CD14-positive monocyte (primary cell): ENCODE measurements at regions not wholly inside any gene's neighbourhood (a gene's known extent, or its start where the extent isn't known, plus 50 kb on each side); places are given as distances from the start of the nearest gene placed in this dataset.
"Not testable (repeated sequence)": the region's sequence is repeated elsewhere in the genome, so short reads cannot be mapped to it uniquely, and the experiment has no call there.

Experiments
- DNase-seq, 3 donors: peaks; one replicate each; pipeline ENCODE4 v3.0.0-alpha.2; 2011 to 2022
- H2AFZ ChIP-seq: 2 replicates; pipeline ENCODE4 v1.6.0; 2012; ENCODE audit warnings: mild to moderate bottlenecking, low read depth, low read length, inconsistent platforms; ENCODE audit not compliant: insufficient read depth, poor library complexity, severe bottlenecking
- H3K27ac ChIP-seq, 2 donors: 1 replicate in 1 of 2; 2 replicates in 1 of 2; pipeline ENCODE4 v1.5.1; 2012 to 2013; ENCODE audit warnings: low read length in 2 of 2, control low read depth in 1 of 2, inconsistent platforms in 1 of 2, low read depth in 1 of 2, mild to moderate bottlenecking in 1 of 2
- H3K27me3 ChIP-seq, 2 donors: one replicate each; pipeline versions ENCODE4 v1.6.0 to v1.6.1; 2011 to 2013; ENCODE audit warnings: low read length in 2 of 2; ENCODE audit not compliant: control insufficient read depth in 2 of 2, insufficient read depth in 2 of 2
- H3K36me3 ChIP-seq, 2 donors: replicated peaks in 1 of 2; 1 replicate in 1 of 2; 2 replicates in 1 of 2; pipeline versions ENCODE4 v1.5.1 to v1.6.1; 2012 to 2013; ENCODE audit warnings: low read length in 2 of 2, control low read depth in 1 of 2, inconsistent platforms in 1 of 2, mild to moderate bottlenecking in 1 of 2; ENCODE audit not compliant: insufficient read depth in 2 of 2, control insufficient read depth in 1 of 2
- H3K4me1 ChIP-seq, 2 donors: 1 replicate in 1 of 2; 2 replicates in 1 of 2; pipeline versions ENCODE4 v1.5.1 to v1.6.1; 2012 to 2013; ENCODE audit warnings: low read length in 2 of 2, control low read depth in 1 of 2, inconsistent platforms in 1 of 2, mild to moderate bottlenecking in 1 of 2, moderate library complexity in 1 of 2; ENCODE audit not compliant: insufficient read depth in 2 of 2, control insufficient read depth in 1 of 2
- H3K4me2 ChIP-seq: replicated peaks from 2 replicates; pipeline ENCODE3; 2012; ENCODE audit warnings: low read length, moderate library complexity, mild to moderate bottlenecking; ENCODE audit not compliant: poor library complexity, severe bottlenecking; ENCODE audit errors: extremely low read depth
- H3K4me3 ChIP-seq, 3 experiments: fragments of 200-600 bp in 1 of 3; sonication (generic) in 1 of 3; replicated peaks in 1 of 3; 1 replicate in 2 of 3; 2 replicates in 1 of 3; pipeline ENCODE4 v1.5.1; 2011 to 2013; ENCODE audit warnings: low read length in 3 of 3, mild to moderate bottlenecking in 3 of 3, control low read depth in 2 of 3, low read depth in 2 of 3, inconsistent platforms in 1 of 3, moderate library complexity in 1 of 3
- H3K79me2 ChIP-seq: 2 replicates; pipeline ENCODE4 v1.6.0; 2012; ENCODE audit warnings: mild to moderate bottlenecking, control low read depth, inconsistent platforms, low read length, moderate library complexity; ENCODE audit not compliant: insufficient read depth
- H3K9ac ChIP-seq: 2 replicates; pipeline ENCODE4 v1.6.0; 2017; ENCODE audit warnings: low read length, mild to moderate bottlenecking; ENCODE audit not compliant: insufficient read depth, poor library complexity, severe bottlenecking
- H3K9me3 ChIP-seq, 2 donors: replicated peaks in 1 of 2; 1 replicate in 1 of 2; 2 replicates in 1 of 2; pipeline versions ENCODE4 v1.5.1 to v1.6.1; 2012 to 2013; ENCODE audit warnings: low read length in 2 of 2, control low read depth in 1 of 2; ENCODE audit not compliant: control insufficient read depth in 1 of 2, insufficient read depth in 1 of 2
- H4K20me1 ChIP-seq: 2 replicates; pipeline ENCODE4 v1.6.0; 2012; ENCODE audit warnings: mild to moderate bottlenecking, low read length, control low read depth, moderate library complexity; ENCODE audit not compliant: insufficient read depth
- H3K27ac Mint-ChIP-seq, 7 donors: one replicate each; pipeline ENCODE4 v1.8.0; 2020; ENCODE audit warnings: mild to moderate bottlenecking in 7 of 7, mixed read lengths in 7 of 7, moderate library complexity in 6 of 7, inconsistent platforms in 2 of 7
- H3K27me3 Mint-ChIP-seq, 3 donors: one replicate each; pipeline ENCODE4 v1.8.0; 2021 to 2022; ENCODE audit warnings: low read depth in 3 of 3, mild to moderate bottlenecking in 3 of 3, mixed read lengths in 3 of 3, moderate library complexity in 3 of 3, inconsistent platforms in 1 of 3
- H3K36me3 Mint-ChIP-seq, 2 donors: one replicate each; pipeline ENCODE4 v1.8.0; 2020; ENCODE audit warnings: mixed read lengths in 2 of 2, inconsistent platforms in 1 of 2, mild to moderate bottlenecking in 1 of 2
- H3K4me1 Mint-ChIP-seq: one replicate; pipeline ENCODE4 v1.8.0; 2020; ENCODE audit warnings: mild to moderate bottlenecking, mixed read lengths
- H3K4me3 Mint-ChIP-seq, 2 donors: one replicate each; pipeline ENCODE4 v1.8.0; 2020; ENCODE audit warnings: mild to moderate bottlenecking in 2 of 2, mixed read lengths in 2 of 2, moderate library complexity in 1 of 2
- H3K9me3 Mint-ChIP-seq, 7 donors: one replicate each; pipeline ENCODE4 v1.8.0; 2020 to 2022; ENCODE audit warnings: mixed read lengths in 7 of 7, mild to moderate bottlenecking in 6 of 7, moderate library complexity in 6 of 7, inconsistent platforms in 2 of 7
- CTCF ChIP-seq: fragments of 200-600 bp; IDR thresholded peaks from one replicate; pipeline ENCODE4 v1.8.0; 2022; ENCODE audit warnings: antibody characterized with exemption, mild to moderate bottlenecking
- WGBS: methylation state at CpG from one replicate; pipeline ENCODE4 v1.1.5; 2013; ENCODE audit warnings: missing lambda C conversion rate; ENCODE audit not compliant: insufficient coverage; 5-methylcytosine and 5-hydroxymethylcytosine counted together
- intact Hi-C, 2 donors: fragments of 100-400 bp; cut with micrococcal nuclease; formaldehyde crosslinking; loops; one replicate each; pipeline versions ENCODE4 v1.15.0 to v1.15.1; 2023

- Histone ChIP-seq H3K9ac (no peak overlapping the region), H3K9me3 (peaks cover 0 to 6% of the 10 kb centered on the region in 2 donors), H3K79me2 (no peaks in the 10 kb centered on the region), H3K27ac (no peak overlapping the region), H2AFZ (no peak overlapping the region), H3K27me3 (no peaks in the 10 kb centered on the region), H3K4me2 (no peak overlapping the region), H3K4me3 (no peak overlapping the region), H4K20me1 (no peaks in the 10 kb centered on the region), H3K4me1 (no peaks in the 10 kb centered on the region), H3K36me3 (no peaks in the 10 kb centered on the region)
- Mint-ChIP-seq H3K27ac (no peak overlapping the region), H3K27me3 (no peaks in the 10 kb centered on the region), H3K9me3 (peaks cover 0 to 13% (median 4%) of the 10 kb centered on the region in 7 donors), H3K36me3 (no peaks in the 10 kb centered on the region), H3K4me3 (no peak overlapping the region), H3K4me1 (no peaks in the 10 kb centered on the region)
- intact Hi-C loops = no loop called here
- TF ChIP-seq CTCF = no peak
- WGBS = no CpG with 5 or more reads among the region's 3 CpGs
- DNase-seq = no peak
Observed at GRCh38 chr10:109215291-109216075, 707.8 kb downstream of the XPNPEP1 start.

DNA sequence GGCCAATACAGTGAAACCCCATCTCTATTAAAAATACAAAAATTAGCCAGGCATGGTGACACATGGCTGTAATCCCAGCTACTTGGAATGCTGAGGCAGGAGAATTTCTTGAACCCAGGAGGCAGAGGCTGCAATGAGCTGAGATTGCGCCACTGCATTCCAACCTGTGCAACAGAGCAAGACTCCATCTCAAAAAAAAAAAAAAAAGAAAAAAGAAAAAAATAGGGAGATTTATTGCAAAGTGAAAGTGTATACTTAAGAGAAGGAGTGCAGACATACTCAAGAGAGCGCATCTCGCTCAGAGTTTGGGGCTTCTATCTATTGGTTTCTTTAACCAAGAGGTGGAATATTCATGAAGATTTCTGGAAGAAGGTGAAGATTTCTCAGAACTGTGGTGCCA, 708.4 kb downstream of the XPNPEP1 start:
- 100% methylated on average over 1 of the region's 3 CpGs for WGBS
- H3K4me1 ChIP-seq, H3K4me1 Mint-ChIP-seq, H3K4me3 Mint-ChIP-seq, H3K9me3 ChIP-seq, H3K27ac Mint-ChIP-seq, intact Hi-C loops, H2AFZ ChIP-seq, H4K20me1 ChIP-seq, H3K4me2 ChIP-seq, H3K4me3 ChIP-seq, DNase-seq, H3K27me3 Mint-ChIP-seq, H3K36me3 ChIP-seq, H3K27ac ChIP-seq, H3K36me3 Mint-ChIP-seq, H3K9ac ChIP-seq, H3K27me3 ChIP-seq, H3K79me2 ChIP-seq: not testable (repeated sequence)
- H3K9me3 Mint-ChIP-seq = peaks cover 0 to 13% (median 4%) of the 10 kb centered on the region in 7 donors
